ENCODE measurements at regions not wholly inside any gene's neighbourhood (a gene's known extent, or its start where the extent isn't known, plus 50 kb on each side); places are given as distances from the start of the nearest gene placed in this dataset.

DNA sequence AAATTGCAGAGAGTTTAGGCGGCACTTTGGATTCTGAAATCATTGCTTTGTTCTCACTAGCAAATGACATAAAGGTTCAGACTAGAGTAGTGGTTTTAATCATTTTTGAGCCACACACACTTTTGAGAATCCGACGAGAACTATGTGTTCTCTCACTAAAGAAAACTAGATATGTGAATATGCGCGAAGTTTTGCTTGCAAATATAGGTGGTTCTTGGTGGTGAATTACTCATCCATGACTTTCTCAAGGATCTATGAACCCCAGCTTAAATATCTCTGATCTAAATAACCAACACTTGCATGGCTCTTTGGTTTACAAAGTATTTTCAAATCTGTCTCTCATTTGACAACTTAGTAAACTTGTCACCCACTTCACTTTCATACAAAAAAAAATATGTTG is 54.8 kb downstream of the NOG start:
- TF ChIP-seq GATA2 (IDR thresholded peaks at IDR 0.05; ENCODE audit: low read depth, low read length) (no peak), GATA3 (IDR thresholded peaks at IDR 0.05; ENCODE audit: low read depth, low read length) (no peak)

DNA sequence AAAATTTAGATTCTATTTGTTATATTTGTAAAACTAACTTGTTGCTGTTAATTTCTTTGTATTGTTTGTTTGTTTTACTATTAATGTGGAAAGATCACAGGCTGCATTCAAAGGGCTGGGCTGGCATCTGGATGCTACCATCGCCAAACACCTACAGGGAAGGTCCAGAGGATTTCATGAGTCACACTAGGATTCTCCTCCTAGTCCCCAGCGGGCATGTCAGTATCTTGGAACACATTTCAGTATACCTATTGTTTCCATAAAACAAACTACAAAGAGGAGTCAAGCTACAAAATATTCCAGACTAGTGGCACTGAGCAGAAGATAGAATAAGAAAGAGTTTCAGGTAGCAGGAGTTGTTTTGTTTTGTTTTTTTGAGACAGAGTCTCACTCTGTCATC is 55.3 kb downstream of the NOG start:
- no peak for TF ChIP-seq GATA2 (IDR thresholded peaks at IDR 0.05; ENCODE audit: low read depth, low read length)
- no peak for TF ChIP-seq GATA3 (IDR thresholded peaks at IDR 0.05; ENCODE audit: low read depth, low read length)

DNA sequence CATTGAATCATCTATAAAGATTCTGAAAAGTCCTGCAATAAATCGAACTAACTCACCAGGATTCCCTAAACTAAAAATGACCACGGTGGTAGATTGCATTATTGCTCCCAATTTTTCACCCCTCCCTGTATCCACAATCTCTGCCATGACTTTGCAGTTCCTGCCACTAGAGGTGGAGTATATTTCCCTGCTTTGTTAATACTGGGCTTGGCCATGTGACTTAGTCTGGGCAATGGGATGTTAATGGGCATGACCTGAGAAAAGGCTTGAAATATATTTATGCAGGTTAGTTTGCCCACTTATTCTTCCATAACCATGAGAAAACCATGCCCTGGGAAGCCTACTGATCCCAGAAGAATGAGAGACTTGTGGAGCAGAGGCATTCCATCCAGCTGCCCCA is 59.1 kb downstream of the NOG start:
- no peak for TF ChIP-seq GATA3 (IDR thresholded peaks at IDR 0.05; ENCODE audit: low read depth, low read length)

DNA sequence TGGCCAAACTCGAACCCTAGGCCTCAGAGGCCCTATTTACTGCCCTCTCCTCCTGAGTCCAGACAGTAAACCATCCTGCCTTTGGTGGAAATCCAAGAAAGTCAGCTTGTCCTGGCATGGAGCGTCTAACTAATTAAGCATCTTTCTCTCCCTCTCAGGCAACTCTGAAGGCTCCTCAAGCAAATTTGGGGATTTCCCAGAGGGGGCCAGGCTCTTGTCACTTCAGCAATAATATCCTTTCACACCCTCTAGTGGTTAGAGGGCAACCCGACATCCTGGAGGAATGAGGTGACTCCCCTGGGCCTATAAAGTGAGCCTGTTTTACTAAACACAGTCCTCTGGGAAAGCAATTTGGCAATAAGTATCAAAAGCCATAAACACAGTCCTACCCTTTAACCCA is 60.4 kb downstream of the NOG start:
- TF ChIP-seq GATA3 (IDR thresholded peaks at IDR 0.05; ENCODE audit: low read depth, low read length) (no peak), GATA2 (IDR thresholded peaks at IDR 0.05; ENCODE audit: low read depth, low read length) (no peak)

DNA sequence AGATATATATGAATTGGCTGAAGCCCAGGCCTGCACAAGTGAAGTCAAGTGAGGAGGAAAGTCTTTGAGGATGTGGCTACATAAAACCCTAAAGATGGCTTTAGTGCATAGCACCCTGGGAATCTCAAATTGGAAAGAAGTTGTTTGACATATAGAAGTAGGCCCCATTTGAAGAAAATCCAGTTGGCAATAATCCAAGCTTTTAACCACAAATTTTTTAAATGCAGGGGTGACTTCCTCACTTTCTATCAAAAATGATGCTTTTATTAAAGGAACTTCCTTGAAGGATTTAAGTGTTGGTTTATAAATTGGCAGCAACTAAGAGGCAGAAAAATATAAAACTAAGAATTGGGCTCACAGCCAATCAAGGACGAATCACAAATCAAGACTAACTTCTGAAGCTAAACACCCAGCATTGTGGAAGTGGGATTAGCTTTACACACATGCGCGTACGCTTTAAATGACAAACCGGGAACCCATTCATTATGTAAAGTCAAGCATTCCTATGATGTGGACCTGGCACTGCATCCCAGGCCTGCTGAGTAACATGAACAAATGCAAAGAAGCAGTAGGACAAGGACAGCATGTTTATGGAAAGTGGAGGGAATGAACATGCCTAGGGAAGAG is 63.3 kb downstream of the NOG start:
- TF ChIP-seq GATA2 (IDR thresholded peaks at IDR 0.05; ENCODE audit: low read depth, low read length): no peak
- TF ChIP-seq GATA3 (IDR thresholded peaks at IDR 0.05; ENCODE audit: low read depth, low read length): no peak

DNA sequence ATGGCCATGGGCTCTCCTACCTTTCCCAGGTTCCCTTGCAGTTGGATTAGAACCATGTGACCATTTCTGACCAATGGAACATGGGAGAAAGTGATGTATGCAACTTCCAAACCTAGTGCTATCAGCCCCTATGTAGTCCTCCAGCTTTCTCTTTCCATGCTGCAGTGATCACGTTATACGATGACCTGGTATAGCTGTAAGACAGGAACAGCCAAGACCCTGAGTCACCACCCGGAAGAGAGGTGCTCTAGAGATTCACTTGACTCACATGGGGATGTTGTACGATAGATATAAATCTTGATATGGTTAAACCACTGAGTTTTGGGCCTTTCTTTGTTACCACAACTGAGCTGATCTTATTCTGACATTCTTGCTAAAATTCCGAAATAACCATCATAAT is 65.1 kb downstream of the NOG start:
- TF ChIP-seq GATA2 (IDR thresholded peaks at IDR 0.05; ENCODE audit: low read depth, low read length): no peak
- no peak for TF ChIP-seq GATA3 (IDR thresholded peaks at IDR 0.05; ENCODE audit: low read depth, low read length)

DNA sequence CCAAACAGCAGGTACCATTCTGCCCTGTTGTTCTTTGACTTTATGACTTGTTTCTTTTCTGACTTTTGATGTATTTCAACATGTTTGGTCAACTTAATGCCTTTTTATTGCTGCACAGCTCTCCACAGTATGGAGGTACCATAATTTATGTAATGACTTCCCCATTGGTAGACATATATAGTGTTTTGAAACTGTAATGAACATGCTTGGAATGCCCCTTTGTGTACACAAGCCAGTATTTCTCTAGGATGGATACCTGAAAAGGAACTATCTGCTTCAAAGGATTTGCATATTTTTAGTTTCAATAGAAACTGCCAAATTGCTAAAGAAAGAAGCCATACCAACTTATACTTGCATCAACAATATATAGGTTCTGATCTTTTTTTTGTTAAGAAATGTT is 66.1 kb downstream of the NOG start:
- no peak for TF ChIP-seq GATA2 (IDR thresholded peaks at IDR 0.05; ENCODE audit: low read depth, low read length)

DNA sequence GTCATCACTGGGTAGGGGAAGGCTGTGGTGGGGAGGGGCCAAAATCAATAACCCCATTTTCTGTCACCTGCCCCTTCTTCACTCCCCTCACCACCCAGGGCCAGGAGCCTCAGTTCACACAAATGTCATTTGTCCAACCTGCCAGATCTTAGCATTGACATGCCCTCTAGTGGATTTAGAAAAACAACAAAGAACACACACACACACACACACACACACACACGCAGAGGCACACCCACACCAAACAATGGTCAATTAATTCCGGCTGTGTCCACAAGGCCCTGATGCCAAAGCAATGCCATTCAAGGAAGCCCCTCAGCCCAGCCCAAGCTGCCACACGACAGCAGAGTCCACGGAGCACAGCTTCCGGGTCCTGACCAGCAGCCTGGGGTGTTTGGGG is 68.4 kb downstream of the NOG start:
- TF ChIP-seq GATA3 (IDR thresholded peaks at IDR 0.05; ENCODE audit: low read depth, low read length) (no peak), GATA2 (IDR thresholded peaks at IDR 0.05; ENCODE audit: low read depth, low read length) (no peak)

DNA sequence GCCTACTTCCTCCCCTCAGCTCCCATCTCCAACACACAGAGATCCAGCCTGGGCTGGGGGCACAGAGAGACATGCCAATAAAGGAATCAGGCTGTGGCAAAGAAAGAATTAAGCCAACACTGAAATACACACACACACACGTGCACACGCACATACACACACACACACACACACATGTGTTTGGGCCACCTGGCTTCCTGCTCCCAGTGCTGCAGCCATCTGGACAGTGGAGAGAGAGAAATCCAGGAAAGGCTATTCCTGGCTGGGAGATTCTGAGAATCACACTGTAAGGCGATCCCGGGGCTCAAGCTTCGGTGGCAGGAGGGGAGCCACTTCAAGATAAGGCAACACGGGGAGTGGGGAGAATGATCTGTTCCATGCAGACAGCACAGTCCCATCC is 72.4 kb downstream of the NOG start:
- TF ChIP-seq GATA2 (IDR thresholded peaks at IDR 0.05; ENCODE audit: low read depth, low read length): no peak
- TF ChIP-seq GATA3 (IDR thresholded peaks at IDR 0.05; ENCODE audit: low read depth, low read length): no peak

DNA sequence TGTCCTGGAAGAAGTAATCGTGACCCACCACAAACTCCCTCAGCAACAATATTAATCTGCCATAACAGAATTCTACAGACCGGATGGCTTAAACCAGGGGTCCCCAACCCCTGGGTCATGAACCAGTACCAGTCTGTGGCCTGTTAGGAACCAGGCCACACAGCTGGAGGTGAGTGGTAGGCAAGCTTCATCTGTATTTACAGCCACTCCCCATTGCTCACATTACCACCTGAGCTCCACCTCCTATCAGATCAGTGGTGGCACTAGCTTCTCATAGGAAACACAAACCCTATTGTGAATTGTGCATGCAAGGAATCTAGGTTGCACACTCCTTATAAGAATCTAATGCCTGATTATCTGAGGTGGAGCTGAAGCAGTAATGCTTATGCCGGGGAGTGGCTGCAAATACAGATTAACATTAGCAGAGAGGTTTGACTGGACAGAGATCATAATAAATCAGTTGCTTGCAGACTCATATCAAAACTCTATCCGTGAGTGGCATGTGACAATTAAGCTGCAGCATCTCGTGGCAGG is 74.5 kb downstream of the NOG start:
- TF ChIP-seq GATA3 (IDR thresholded peaks at IDR 0.05; ENCODE audit: low read depth, low read length): no peak

DNA sequence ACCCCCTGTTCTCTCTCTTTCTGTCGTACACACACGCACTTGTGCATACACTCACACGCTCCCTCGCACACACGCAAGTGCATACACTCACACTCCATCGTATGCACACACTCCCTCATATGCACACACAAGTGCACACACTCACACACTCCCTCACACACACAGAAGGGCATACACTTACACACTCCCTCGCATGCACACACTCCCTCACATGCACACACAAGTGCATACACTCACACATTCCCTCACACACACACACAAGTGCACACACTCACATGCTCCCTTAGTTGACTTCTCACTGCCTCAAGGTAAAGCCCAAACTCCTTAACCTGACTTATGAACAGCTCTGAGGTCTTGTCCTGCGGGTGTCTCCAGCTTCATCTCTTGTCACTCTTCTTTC is 78.7 kb downstream of the NOG start:
- TF ChIP-seq GATA3 (IDR thresholded peaks at IDR 0.05; ENCODE audit: low read depth, low read length): no peak
- no peak for TF ChIP-seq GATA2 (IDR thresholded peaks at IDR 0.05; ENCODE audit: low read depth, low read length)

DNA sequence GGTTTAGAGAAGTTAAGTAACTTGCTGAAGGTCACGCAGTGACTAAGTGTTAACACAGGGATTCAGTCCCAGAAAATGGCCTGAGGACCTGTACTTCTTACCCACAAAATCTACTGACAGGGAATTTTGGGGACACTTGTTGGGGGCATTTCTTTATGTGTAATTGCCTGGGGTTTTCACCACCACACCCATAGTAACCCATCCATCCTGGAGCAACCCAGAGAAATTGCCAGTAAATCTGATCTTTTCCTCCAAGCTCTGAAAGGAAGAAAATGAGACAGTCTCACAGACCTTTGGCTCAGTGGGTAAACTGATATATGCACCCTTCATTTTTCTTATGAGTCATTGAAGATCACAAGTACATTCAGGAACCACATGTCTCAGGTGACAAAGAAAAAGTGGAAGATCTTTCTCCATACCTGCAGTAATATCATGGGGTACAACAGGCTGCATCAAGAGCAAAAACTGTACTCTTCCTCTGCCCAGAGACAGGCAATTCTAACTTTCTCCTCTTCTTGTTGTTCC is 81.0 kb downstream of the NOG start:
- no peak for TF ChIP-seq GATA3 (IDR thresholded peaks at IDR 0.05; ENCODE audit: low read depth, low read length)
- TF ChIP-seq GATA2 (IDR thresholded peaks at IDR 0.05; ENCODE audit: low read depth, low read length): no peak

DNA sequence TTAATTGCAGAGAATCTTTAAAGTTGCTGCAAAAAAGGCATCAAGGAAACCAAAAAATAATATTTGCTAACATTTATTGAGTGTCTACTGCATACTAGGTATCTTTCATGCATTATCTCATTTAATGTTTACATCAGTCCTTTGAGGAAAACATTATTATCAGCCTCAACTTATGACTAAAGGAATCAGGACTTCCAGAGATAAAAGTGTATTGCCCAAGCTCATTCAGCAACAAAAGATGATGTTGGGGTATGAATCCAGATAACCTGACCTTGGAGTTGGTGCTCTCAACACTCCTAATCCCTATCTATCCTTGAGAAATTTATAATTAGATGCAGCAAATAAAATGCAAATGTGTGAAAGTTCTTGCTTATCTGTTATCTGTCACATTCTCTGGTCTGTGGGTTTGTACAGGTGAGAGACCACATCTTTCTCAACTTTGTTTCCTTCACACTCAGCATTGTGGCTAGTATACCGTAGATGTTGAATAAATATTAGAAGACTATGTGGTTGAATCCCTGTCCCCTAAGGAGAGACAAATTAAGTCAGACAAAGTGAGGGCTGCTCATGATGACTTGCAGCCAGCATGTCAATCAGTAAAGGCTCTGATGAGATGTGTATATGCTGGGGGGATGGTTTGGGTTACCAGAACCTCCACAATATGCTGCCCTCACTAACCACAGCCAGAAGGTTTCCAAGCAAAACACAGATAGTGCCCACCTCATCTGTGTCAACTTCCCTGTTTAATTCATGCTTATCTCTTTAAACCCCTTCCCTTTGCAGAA is 82.6 kb downstream of the NOG start:
- TF ChIP-seq GATA3 (IDR thresholded peaks at IDR 0.05; ENCODE audit: low read depth, low read length) (no peak), GATA2 (IDR thresholded peaks at IDR 0.05; ENCODE audit: low read depth, low read length) (no peak)

DNA sequence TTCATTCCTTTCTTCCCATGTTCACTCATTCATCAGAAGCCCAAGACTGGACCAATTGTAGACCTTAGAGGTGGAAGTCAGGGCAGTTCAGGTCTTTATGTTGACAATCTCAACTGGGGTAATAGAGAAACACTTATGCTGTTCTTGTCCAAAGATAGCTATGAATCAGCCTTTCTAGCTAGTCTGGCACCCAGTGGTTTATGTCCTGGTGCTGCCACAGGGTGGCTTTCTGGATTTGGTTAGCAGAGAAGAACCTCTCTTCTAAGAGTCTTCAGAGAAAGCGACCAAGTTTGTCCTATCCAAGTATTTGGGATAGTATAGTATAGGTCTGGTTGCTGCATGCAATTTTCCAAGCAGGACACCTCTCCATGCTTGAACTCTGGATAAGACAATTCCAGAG is 83.3 kb downstream of the NOG start:
- TF ChIP-seq GATA2 (IDR thresholded peaks at IDR 0.05; ENCODE audit: low read depth, low read length): no peak
- no peak for TF ChIP-seq GATA3 (IDR thresholded peaks at IDR 0.05; ENCODE audit: low read depth, low read length)

Data from SH-SY5Y (cell line).